ELR (cell line): ENCODE measurements at regions not wholly inside any gene's neighbourhood (a gene's known extent, or its start where the extent isn't known, plus 50 kb on each side); places are given as distances from the start of the nearest gene placed in this dataset.
"Not testable (repeated sequence)": the region's sequence is repeated elsewhere in the genome, so short reads cannot be mapped to it uniquely, and the experiment has no call there.

Experiments
- DNase-seq: peaks from one replicate; pipeline ENCODE4 v3.0.0-alpha.2; 2015; ENCODE audit warnings: low read depth

GRCh38 chr5:154546719-154547118, 68.7 kb upstream of the HAND1 start:
- no peak for DNase-seq

- DNase-seq: no peak
These were observed 66.6 kb upstream of the HAND1 start for GRCh38 chr5:154544646-154545045.

- DNase-seq: no peak
These were observed 65.4 kb upstream of the HAND1 start for GRCh38 chr5:154543380-154543779.

- DNase-seq: no peak
These were observed 64.6 kb upstream of the HAND1 start for GRCh38 chr5:154542581-154542980.

GRCh38 chr5:154542000-154542399, 64.0 kb upstream of the HAND1 start:
- no peak for DNase-seq

- DNase-seq: peak; percentile 8
These were observed 63.5 kb upstream of the HAND1 start for GRCh38 chr5:154541553-154541952.

- no peak for DNase-seq
These were observed 62.6 kb upstream of the HAND1 start for GRCh38 chr5:154540600-154540999.

GRCh38 chr5:154538492-154538891, 60.5 kb upstream of the HAND1 start:
- no peak for DNase-seq

- not testable (repeated sequence) for DNase-seq
These were observed 58.4 kb upstream of the HAND1 start for GRCh38 chr5:154536439-154536838.

GRCh38 chr5:154535535-154535934, 57.5 kb upstream of the HAND1 start:
- no peak for DNase-seq

- DNase-seq: no peak
These were observed 56.5 kb upstream of the HAND1 start for GRCh38 chr5:154534457-154535050.

- DNase-seq: no peak
These were observed 51.3 kb upstream of the HAND1 start for GRCh38 chr5:154529282-154529681.

GRCh38 chr5:154528005-154528594, 50.1 kb upstream of the HAND1 start:
- no peak for DNase-seq
